Bone marrow (tissue), 2 donors: ENCODE measurements at regions not wholly inside any gene's neighbourhood (a gene's known extent, or its start where the extent isn't known, plus 50 kb on each side); places are given as distances from the start of the nearest gene placed in this dataset.

ENCODE experiments used
- DNase-seq, 2 donors: peaks; one replicate each; lab custom pipeline; 2025; lab: John Stamatoyannopoulos, UW

GRCh38 chr2:118278046-118278445 lies 189.8 kb downstream of the INSIG2 start:
- DNase-seq = no peak

- no peak for DNase-seq
Observed at GRCh38 chr2:118274841-118275510, 186.7 kb downstream of the INSIG2 start.

GRCh38 chr2:118272391-118272790 lies 184.1 kb downstream of the INSIG2 start:
- DNase-seq = no peak

GRCh38 chr2:118269408-118270051 lies 181.3 kb downstream of the INSIG2 start:
- no peak for DNase-seq

- no peak for DNase-seq
Observed at GRCh38 chr2:118268268-118268667, 180.0 kb downstream of the INSIG2 start.

GRCh38 chr2:118265873-118266455 lies 177.7 kb downstream of the INSIG2 start:
- DNase-seq = no peak

GRCh38 chr2:118264232-118264990 lies 176.1 kb downstream of the INSIG2 start:
- no peak for DNase-seq

- DNase-seq = no peak
Observed at GRCh38 chr2:118257696-118258095, 169.4 kb downstream of the INSIG2 start.

- no peak for DNase-seq
Observed at GRCh38 chr2:118255771-118256372, 167.6 kb downstream of the INSIG2 start.

- DNase-seq = no peak
Observed at GRCh38 chr2:118255301-118255700, 167.0 kb downstream of the INSIG2 start.

GRCh38 chr2:118254116-118254515 lies 165.8 kb downstream of the INSIG2 start:
- no peak for DNase-seq

GRCh38 chr2:118251427-118251826 lies 163.2 kb downstream of the INSIG2 start:
- DNase-seq = no peak

GRCh38 chr2:118250463-118250862 lies 162.2 kb downstream of the INSIG2 start:
- no peak for DNase-seq

- DNase-seq = no peak
Observed at GRCh38 chr2:118250001-118250400, 161.7 kb downstream of the INSIG2 start.

GRCh38 chr2:118249531-118249930 lies 161.3 kb downstream of the INSIG2 start:
- no peak for DNase-seq

GRCh38 chr2:118246726-118247125 lies 158.5 kb downstream of the INSIG2 start:
- DNase-seq = no peak

GRCh38 chr2:118246079-118246478 lies 157.8 kb downstream of the INSIG2 start:
- no peak for DNase-seq

- no peak for DNase-seq
Observed at GRCh38 chr2:118244686-118245085, 156.4 kb downstream of the INSIG2 start.

- DNase-seq = no peak
Observed at GRCh38 chr2:118243031-118243430, 154.8 kb downstream of the INSIG2 start.

- DNase-seq = no peak
Observed at GRCh38 chr2:118242216-118242615, 153.9 kb downstream of the INSIG2 start.

GRCh38 chr2:118241128-118241527 lies 152.9 kb downstream of the INSIG2 start:
- DNase-seq = no peak

- no peak for DNase-seq
Observed at GRCh38 chr2:118240276-118240675, 152.0 kb downstream of the INSIG2 start.
